CD4-positive, alpha-beta T cell treated with Interleukin-10 for 1 hour (primary cell): ENCODE measurements at regions not wholly inside any gene's neighbourhood (a gene's known extent, or its start where the extent isn't known, plus 50 kb on each side); places are given as distances from the start of the nearest gene placed in this dataset.
A peak's percentile ranks its signal among the peaks of the same experiment; 100 is the strongest.
"Not testable (repeated sequence)": the region's sequence is repeated elsewhere in the genome, so short reads cannot be mapped to it uniquely, and the experiment has no call there.

Experiments
- DNase-seq: peaks from one replicate; pipeline ENCODE4 v3.0.0-alpha.2; 2020

GRCh38 chr3:87792534-87793336 lies 266.1 kb downstream of the CGGBP1 start, which contains the start of gene HTR1F:
Gene HTR1F (plus strand): TSS chr3:87792706.
- no peak for DNase-seq

GRCh38 chr3:87792198-87792533 lies 266.6 kb downstream of the CGGBP1 start:
- no peak for DNase-seq

DNA sequence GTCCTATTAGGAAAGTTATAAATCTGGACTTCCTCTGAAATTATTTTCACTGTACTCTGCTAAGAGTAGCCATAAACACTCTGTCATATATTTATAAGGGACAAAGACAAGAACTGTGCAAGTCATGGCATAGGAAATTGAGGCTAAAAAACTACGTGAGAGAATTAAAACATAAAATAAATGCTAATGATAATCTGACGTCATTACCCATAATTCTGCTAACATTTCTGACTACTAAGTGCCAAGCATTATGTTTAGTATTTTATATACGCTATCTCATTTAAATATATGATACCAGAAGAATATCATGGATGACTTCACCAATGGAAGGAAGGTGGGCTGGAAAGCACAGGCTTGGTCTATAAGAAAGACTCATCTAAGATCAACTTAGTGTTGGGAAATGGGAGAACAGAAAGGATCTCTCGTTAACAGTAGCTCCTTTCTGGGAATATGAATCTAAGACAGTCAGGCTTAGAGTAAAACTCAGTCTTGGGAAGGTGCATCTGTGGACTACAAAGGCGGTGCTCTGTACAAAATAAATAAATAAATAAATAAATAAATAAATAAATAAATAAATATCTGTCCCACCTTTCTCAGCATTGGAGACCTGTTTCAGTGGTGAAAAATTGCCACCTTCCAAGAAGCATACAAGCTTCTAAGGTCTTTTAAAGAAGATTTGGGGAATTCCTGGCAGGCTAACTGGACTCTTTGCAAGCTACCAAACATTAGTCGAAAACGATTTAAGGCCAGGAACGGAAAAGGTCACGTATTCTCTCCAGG lies 267.4 kb downstream of the CGGBP1 start:
- DNase-seq = no peak

DNA sequence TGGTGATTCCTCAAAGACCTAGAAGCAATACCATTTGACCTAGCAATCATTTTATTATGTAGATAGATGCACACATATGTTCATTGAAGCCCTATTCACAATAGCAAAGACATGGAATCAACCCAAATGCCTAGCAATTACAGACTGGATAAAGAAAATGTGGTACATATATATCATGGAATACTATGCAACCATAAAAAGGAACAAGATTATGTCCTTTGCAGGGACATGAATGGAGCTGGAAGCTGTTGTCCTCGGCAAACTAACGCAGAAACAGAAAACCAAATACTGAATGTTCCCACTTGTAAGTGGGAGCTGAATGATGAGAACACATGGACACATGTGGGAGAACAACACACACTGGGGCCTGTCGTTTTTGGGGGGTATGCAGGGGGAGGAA lies 269.8 kb downstream of the CGGBP1 start:
- DNase-seq = not testable (repeated sequence)

GRCh38 chr3:87788516-87788915 lies 270.3 kb downstream of the CGGBP1 start:
- DNase-seq = no peak

- DNase-seq = no peak
These were observed 278.0 kb downstream of the CGGBP1 start for GRCh38 chr3:87780811-87781210.

DNA sequence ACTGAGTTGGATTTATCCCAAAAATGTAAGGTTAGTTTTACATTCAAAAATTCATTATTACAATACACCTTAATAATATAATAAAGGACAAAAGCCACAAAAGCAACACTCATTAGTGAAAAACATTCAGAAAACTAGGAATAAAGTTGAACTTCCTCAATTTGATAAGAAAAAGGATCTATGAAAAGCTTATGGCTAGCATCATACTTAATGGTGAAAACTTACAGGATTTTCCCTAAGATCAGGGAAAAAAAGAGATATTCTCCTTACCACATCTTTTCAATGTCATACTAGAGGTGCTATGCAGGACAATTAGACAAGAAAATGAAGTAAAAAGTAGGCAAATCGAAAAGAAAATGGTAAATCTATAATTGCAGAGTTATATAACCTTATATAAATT lies 279.9 kb downstream of the CGGBP1 start:
- no peak for DNase-seq

DNA sequence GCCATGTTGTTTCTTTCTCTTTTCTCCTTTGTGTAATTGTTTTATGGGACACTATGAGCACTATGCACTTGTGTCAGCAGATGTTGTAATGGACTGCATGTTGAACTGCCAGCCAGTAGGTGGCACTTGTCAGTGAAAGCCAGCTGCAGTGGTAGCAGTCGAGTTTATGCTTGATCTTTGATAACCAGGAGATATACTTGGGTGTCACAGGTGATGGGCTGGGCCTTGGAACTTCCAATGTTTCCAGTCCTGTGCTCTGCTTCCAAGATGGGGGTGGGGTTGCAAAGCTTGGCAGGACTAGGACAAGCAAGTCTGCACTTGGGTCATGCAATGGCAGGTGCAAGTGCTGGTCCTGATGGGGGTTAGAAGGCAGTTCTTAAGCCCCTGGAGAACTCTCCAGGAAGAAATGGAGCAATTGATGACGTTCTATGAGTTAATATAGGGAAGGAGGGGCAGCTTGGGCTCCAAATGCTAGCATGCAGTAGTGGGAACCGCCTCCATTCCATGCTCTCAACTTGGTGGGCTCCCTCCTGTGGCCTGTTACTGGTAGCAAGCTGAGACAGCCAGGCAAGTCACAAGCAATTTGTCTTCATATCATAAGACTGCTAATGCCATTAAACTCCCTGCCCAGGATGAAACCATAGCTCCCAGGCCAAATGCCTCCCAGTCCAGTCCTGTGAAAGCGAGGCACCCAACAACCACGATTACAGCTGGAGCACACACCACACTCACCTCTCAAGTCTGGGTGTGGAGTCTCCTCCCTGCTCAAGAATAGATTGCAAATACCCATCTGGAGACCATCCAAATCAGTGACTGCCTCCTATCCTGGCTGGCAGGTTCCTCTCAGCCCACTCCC lies 287.2 kb downstream of the CGGBP1 start:
- DNase-seq = peak; percentile 50

- no peak for DNase-seq
These were observed 292.1 kb downstream of the CGGBP1 start for GRCh38 chr3:87766721-87767120.

- no peak for DNase-seq
These were observed 293.5 kb downstream of the CGGBP1 start for GRCh38 chr3:87765256-87765655.

- no peak for DNase-seq
These were observed 297.0 kb downstream of the CGGBP1 start for GRCh38 chr3:87761795-87762194.

- DNase-seq = no peak
These were observed 297.5 kb downstream of the CGGBP1 start for GRCh38 chr3:87761341-87761740.

DNA sequence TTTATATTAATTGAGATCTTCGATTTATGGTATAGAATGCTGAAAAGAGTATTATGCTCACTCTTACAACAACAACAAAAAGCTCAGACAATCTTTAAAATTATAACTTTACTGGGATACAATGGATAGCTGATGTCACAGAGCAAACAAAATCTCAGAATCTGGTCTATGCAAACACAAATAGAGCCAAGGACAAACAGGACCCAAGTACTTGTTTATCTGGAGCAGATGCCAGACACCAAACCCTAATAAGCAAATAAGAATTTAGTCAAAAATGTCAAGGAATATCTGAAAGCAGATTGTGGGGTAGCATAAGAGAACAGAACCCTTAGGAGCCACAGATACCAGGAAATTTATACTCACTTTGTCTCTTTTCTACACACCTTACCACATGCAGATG lies 302.2 kb downstream of the CGGBP1 start:
- no peak for DNase-seq

DNA sequence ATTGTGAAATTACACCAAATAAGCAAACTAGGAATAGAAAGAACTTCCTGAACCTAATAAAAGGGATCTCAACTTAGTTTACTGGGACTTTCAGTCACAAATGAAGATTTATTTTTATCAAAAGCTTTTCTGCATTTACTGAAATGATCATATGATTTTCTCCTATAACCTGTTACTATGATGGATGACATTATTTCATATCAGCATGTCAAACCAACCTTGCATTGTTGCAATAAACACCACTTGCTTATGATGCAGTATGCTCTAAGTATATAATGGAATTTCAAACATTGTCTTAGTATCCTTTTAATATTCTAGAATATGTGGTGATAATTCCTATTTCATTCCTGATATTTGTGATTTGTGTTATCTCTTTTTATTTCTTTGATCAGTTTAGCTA lies 303.0 kb downstream of the CGGBP1 start:
- DNase-seq = no peak

DNA sequence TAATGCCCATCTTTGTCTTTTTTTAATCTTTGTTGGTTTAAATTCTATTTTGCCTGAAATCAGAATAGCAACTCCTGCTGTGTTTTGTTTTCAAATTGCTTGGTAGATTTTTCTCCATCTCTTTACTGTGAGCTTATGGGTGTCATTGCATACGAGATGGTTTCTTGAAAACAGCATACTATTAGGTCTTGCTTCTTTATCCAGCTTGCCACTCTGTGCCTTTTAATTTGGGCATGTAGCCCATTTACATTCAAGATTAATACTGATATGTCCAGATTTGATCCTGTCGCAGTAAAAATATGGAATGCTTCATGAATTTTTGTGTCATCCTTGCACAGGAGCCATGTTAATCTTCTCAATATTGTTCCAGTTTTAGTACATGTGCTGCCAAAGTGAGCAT lies 316.6 kb downstream of the CGGBP1 start:
- DNase-seq = no peak

DNA sequence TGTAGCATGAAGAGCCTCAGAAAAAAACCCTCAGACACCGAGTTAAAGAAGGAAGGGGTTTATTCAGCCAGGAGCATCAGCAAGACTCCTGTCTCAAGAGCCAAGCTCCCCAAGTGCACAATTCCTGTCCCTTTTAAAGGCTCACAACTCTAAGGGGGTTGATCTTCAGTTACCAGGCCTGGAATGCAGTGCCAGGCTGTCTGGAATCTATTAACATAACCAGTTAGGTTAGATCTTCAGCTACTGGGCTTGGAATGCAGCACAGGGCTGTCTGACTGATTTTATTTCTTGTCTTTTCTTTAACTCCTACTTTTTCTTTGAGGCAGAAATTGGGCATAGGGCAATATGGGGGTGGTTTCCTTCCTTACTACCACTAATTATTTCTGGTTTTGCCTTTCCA lies 317.9 kb downstream of the CGGBP1 start:
- not testable (repeated sequence) for DNase-seq

DNA sequence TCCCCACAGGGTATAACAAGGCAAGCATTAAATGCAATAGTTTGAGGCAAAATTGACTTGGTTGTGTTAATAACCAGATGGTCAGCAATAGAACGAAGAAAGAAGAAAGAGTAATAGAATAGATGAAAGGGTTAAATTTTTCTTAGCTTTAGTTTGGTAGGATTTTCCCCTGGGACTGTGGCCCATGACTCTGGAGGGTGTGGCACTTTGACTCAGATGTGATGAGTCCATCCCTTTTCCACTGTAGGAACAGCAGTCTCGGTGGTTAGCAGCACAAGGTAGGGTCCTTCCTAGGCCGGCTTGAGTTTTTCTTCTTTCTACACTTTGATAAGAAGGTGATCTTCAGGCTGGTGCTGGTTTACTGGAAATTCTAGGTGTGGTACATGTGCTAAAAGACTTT lies 321.0 kb downstream of the CGGBP1 start:
- DNase-seq = not testable (repeated sequence)

- no peak for DNase-seq
These were observed 325.0 kb downstream of the CGGBP1 start for GRCh38 chr3:87733671-87734367.

- DNase-seq = no peak
These were observed 326.5 kb downstream of the CGGBP1 start for GRCh38 chr3:87732294-87732693.

DNA sequence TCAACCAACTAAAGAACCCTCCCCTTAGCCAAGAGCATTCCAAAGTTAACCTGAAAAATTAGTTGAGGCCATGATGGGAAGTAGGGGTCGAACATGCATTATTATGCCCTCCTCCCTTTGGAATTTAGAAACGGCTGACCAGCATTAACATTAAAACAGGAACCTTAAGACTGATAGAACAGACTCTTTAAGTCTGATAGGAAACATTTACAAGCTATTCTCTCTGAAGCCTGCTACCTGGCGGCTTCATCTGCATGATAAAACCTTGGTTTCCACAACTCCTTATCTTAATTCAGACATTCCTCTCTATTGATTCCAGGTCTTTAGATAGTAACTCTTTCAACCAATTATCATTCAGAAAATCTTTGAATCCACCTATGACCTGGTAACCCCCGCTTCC lies 331.0 kb downstream of the CGGBP1 start:
- no peak for DNase-seq

GRCh38 chr3:87719060-87719459 lies 339.7 kb downstream of the CGGBP1 start:
- no peak for DNase-seq

DNA sequence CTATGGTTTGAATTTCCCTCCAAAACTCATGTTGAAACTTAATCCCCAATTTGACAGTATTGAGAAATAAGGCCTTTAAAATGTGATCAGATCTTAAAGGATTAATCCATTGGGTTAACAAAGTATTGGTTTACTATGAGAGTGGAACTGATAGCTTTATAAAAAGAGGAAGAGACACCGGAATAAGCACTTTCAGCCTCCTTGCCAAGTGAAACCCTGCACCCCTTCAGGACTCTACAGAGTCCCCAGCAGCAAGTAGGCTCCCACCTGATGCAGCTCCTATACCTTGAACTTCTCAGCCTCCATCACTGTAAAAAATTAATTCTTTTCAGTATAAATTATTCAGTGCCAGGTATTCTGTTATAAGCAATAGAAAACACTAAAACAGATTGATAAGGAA lies 348.3 kb downstream of the CGGBP1 start:
- no peak for DNase-seq

DNA sequence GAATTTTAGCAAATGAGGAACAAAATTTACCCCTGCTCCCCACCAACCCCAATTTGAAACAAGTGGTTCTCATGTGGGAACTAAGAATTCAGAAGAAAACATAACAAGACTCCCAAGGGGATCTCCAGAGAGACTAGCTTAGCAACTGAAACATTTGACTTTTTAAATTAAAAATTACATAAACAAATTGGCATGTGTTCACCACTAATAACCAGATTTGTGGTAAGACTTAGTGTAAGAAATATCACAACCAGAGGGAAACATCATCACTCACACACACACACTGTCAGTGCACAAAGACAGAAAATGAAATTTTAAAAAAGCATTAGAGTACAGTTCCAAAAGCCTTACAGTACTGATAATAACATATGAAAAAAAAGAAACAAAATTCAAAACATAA lies 348.8 kb downstream of the CGGBP1 start:
- DNase-seq = no peak
